CD4-positive, alpha-beta T cell (primary cell): ENCODE measurements at regions not wholly inside any gene's neighbourhood (a gene's known extent, or its start where the extent isn't known, plus 50 kb on each side); places are given as distances from the start of the nearest gene placed in this dataset.

ENCODE experiments used
- ATAC-seq: fragments of 200-7000 bp; cut with Tn5 transposase; one replicate; pipeline ENCODE4 v1.10.0; 2022; ENCODE audit warnings: mild to moderate bottlenecking; ENCODE audit not compliant: poor library complexity
- CTCF ChIA-PET: fragments of 350-600 bp; sonication (Branson Sonifier 250); formaldehyde crosslinking; loops from one replicate; lab custom pipeline; 2021; ENCODE audit warnings: antibody characterized with exemption, inconsistent platforms; lab: Charles Lee
- POLR2A ChIA-PET: fragments of 350-600 bp; sonication (Branson Sonifier 250); formaldehyde crosslinking; loops from one replicate; lab custom pipeline; 2021; ENCODE audit warnings: antibody characterized with exemption, inconsistent platforms; lab: Charles Lee
- DNase-seq, 14 experiments: peaks; one replicate each; pipeline ENCODE4 v3.0.0-alpha.2; 2013 to 2020; ENCODE audit warnings: mixed read lengths in 2 of 14
- H3K27ac ChIP-seq, 2 donors: one replicate each; pipeline versions ENCODE4 v1.5.1 to v1.7.0; 2013; ENCODE audit warnings: low read length in 2 of 2, low read depth in 1 of 2, mild to moderate bottlenecking in 1 of 2
- H3K27me3 ChIP-seq, 2 experiments: 1 replicate in 1 of 2; 2 replicates in 1 of 2; pipeline versions ENCODE4 v1.6.1 to v1.7.0; 2013; ENCODE audit warnings: low read length in 2 of 2, control low read depth in 1 of 2, mild to moderate bottlenecking in 1 of 2, moderate library complexity in 1 of 2; ENCODE audit not compliant: insufficient read depth in 2 of 2, control insufficient read depth in 1 of 2
- H3K36me3 ChIP-seq: one replicate; pipeline ENCODE4 v1.6.1; 2013; ENCODE audit warnings: low read length, control low read depth; ENCODE audit not compliant: insufficient read depth
- H3K4me1 ChIP-seq: one replicate; pipeline ENCODE4 v1.6.1; 2013; ENCODE audit warnings: low read length, control low read depth; ENCODE audit not compliant: insufficient read depth
- H3K4me3 ChIP-seq: one replicate; pipeline ENCODE4 v1.5.1; 2013; ENCODE audit warnings: mild to moderate bottlenecking, low read length, moderate library complexity
- H3K9me3 ChIP-seq, 2 experiments: 1 replicate in 1 of 2; 2 replicates in 1 of 2; pipeline versions ENCODE4 v1.6.1 to v1.7.0; 2013; ENCODE audit warnings: low read length in 2 of 2, mild to moderate bottlenecking in 2 of 2, control low read depth in 1 of 2, moderate library complexity in 1 of 2; ENCODE audit not compliant: control insufficient read depth in 1 of 2, insufficient read depth in 1 of 2
- H3K27ac Mint-ChIP-seq: one replicate; pipeline ENCODE4 v1.8.0; 2020; ENCODE audit warnings: mixed read lengths
- H3K27me3 Mint-ChIP-seq: one replicate; pipeline ENCODE4 v1.8.0; 2021; ENCODE audit warnings: mixed read lengths
- H3K36me3 Mint-ChIP-seq: one replicate; pipeline ENCODE4 v1.8.0; 2021; ENCODE audit warnings: low read depth, mixed read lengths
- H3K4me1 Mint-ChIP-seq: one replicate; pipeline ENCODE4 v1.8.0; 2021; ENCODE audit warnings: low read depth, mixed read lengths
- H3K4me3 Mint-ChIP-seq: one replicate; pipeline ENCODE4 v1.8.0; 2020; ENCODE audit warnings: mild to moderate bottlenecking, mixed read lengths
- H3K9me3 Mint-ChIP-seq: one replicate; pipeline ENCODE4 v1.8.0; 2020; ENCODE audit warnings: mixed read lengths
- CTCF ChIP-seq: fragments of 200-600 bp; IDR thresholded peaks from one replicate; pipeline ENCODE4 v1.8.0; 2022; ENCODE audit warnings: antibody characterized with exemption, mild to moderate bottlenecking
- intact Hi-C, 2 experiments: fragments of 100-400 bp; cut with DNase I in 1 of 2; cut with micrococcal nuclease in 1 of 2; formaldehyde crosslinking; loops; one replicate each; pipeline versions ENCODE4 v1.15.1 to v1.9.0; 2023 to 2025; cut with DNase I, micrococcal nuclease

GRCh38 chr7:80288175-80289122 is 153.8 kb downstream of the GNAI1 start:
- DNase-seq (no peak), ATAC-seq (no peak)
- no peaks in the 10 kb centered on the region for H3K36me3 ChIP-seq
- no peaks in the 10 kb centered on the region for H3K27me3 ChIP-seq
- H3K4me1 ChIP-seq, result no peaks in the 10 kb centered on the region
- H3K9me3 Mint-ChIP-seq, result peaks cover 6% of the 10 kb centered on the region
- ChIA-PET POLR2A (no interaction called here), CTCF (no interaction called here)
- H3K4me3 Mint-ChIP-seq, result no peak overlapping the region
- no peak overlapping the region for H3K27ac ChIP-seq
- H3K36me3 Mint-ChIP-seq, result no peaks in the 10 kb centered on the region
- H3K27me3 Mint-ChIP-seq, result no peaks in the 10 kb centered on the region
- no peak overlapping the region for H3K27ac Mint-ChIP-seq
- H3K4me1 Mint-ChIP-seq, result no peaks in the 10 kb centered on the region
- intact Hi-C loops, result no loop called here
- TF ChIP-seq CTCF, result no peak
- peaks cover 0 to 15% of the 10 kb centered on the region in 2 experiments for H3K9me3 ChIP-seq
- H3K4me3 ChIP-seq, result no peak overlapping the region

GRCh38 chr7:80287400-80288174 is 153.0 kb downstream of the GNAI1 start:
- no peak for TF ChIP-seq CTCF
- H3K9me3 ChIP-seq, result peaks cover 0 to 15% of the 10 kb centered on the region in 2 experiments
- Mint-ChIP-seq H3K4me1 (no peaks in the 10 kb centered on the region), H3K36me3 (no peaks in the 10 kb centered on the region), H3K4me3 (no peak overlapping the region), H3K9me3 (no peaks in the 10 kb centered on the region), H3K27ac (no peak overlapping the region), H3K27me3 (no peaks in the 10 kb centered on the region)
- no peaks in the 10 kb centered on the region for H3K36me3 ChIP-seq
- POLR2A ChIA-PET, result no interaction called here
- no peak for DNase-seq
- CTCF ChIA-PET, result no interaction called here
- no peak overlapping the region for H3K4me3 ChIP-seq
- H3K27me3 ChIP-seq, result no peaks in the 10 kb centered on the region
- ATAC-seq, result no peak
- intact Hi-C loops, result no loop called here
- no peak overlapping the region for H3K27ac ChIP-seq
- no peaks in the 10 kb centered on the region for H3K4me1 ChIP-seq

GRCh38 chr7:80286611-80287010 is 152.0 kb downstream of the GNAI1 start:
- no peak for TF ChIP-seq CTCF
- ATAC-seq (no peak), DNase-seq (no peak)
- POLR2A ChIA-PET, result no interaction called here
- Histone ChIP-seq H3K36me3 (no peaks in the 10 kb centered on the region), H3K27ac (no peak overlapping the region), H3K9me3 (peaks cover 0 to 15% of the 10 kb centered on the region in 2 experiments), H3K4me1 (no peaks in the 10 kb centered on the region), H3K4me3 (no peak overlapping the region), H3K27me3 (no peaks in the 10 kb centered on the region)
- H3K9me3 Mint-ChIP-seq, result no peaks in the 10 kb centered on the region
- H3K27me3 Mint-ChIP-seq, result no peaks in the 10 kb centered on the region
- intact Hi-C loops, result no loop called here
- H3K4me3 Mint-ChIP-seq, result no peak overlapping the region
- CTCF ChIA-PET, result no interaction called here
- no peaks in the 10 kb centered on the region for H3K36me3 Mint-ChIP-seq
- H3K4me1 Mint-ChIP-seq, result no peaks in the 10 kb centered on the region
- no peak overlapping the region for H3K27ac Mint-ChIP-seq
